ENCODE measurements at regions not wholly inside any gene's neighbourhood (a gene's known extent, or its start where the extent isn't known, plus 50 kb on each side); places are given as distances from the start of the nearest gene placed in this dataset.
"Not testable (repeated sequence)": the region's sequence is repeated elsewhere in the genome, so short reads cannot be mapped to it uniquely, and the experiment has no call there.

DNA sequence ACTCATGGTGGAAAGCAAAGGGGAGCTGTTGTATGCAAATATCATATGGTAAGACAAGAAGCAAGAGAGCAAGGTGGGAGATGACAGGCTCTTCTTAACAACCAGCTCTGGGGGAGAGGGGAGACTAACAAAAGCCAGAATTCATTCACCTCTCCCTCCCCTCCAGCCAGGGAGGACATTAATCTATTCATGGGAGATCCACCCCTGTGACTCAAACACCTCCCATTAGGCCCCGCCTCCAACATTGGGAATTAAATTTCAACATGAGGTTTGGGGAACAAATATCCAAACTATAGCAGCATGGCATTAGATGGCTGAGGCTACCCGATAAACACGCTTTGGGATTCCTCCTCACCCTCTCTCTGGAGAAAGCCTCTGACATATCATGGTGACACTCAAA is 210.6 kb downstream of the RHOU start:
- in situ Hi-C loops (cut with HindIII; ENCODE audit: low sequenced_read_pairs): no loop called here
- DNase-seq (ENCODE audit: low spot score): no peak

DNA sequence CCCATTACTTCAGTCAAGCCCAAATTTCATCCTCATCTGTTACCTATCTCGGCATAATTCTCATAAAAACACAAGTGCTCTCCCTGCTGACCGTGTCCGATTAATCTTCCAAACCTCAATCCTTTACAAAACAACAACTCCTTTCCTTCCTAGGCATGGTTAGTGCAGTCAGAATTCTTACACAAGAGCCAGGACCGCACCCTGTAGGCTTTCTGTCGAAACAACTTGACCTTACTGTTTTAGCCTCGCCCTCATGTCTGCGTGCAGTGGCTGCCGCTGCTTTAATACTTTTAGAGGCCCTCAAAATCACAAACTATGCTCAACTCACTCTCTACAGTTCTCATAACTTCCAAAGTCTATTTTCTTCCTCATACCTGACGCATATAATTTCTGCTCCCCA is 214.3 kb downstream of the RHOU start:
- DNase-seq (ENCODE audit: low spot score); in situ Hi-C loops (cut with HindIII; ENCODE audit: low sequenced_read_pairs): not testable (repeated sequence)

DNA sequence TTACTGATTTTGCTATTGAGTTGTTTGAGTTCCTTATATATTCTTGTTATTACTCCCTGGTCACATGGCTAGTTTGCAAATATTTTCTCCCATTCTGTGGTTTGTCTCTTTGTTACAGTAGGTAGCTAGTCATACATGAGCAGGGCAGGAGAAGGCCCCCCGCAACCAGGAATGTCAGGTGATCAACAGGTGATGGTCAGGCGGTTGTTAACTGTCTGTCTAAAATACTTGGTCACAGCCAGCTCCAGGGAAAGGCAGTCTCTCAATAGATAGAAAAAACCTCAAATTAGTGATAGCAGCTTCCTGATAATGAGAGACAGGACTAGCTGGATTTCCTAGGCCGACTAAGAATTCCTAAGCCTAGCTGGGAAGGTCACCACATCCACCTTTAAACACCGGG is 217.9 kb downstream of the RHOU start:
- in situ Hi-C loops (cut with HindIII; ENCODE audit: low sequenced_read_pairs): no loop called here
- DNase-seq (ENCODE audit: low spot score): no peak

DNA sequence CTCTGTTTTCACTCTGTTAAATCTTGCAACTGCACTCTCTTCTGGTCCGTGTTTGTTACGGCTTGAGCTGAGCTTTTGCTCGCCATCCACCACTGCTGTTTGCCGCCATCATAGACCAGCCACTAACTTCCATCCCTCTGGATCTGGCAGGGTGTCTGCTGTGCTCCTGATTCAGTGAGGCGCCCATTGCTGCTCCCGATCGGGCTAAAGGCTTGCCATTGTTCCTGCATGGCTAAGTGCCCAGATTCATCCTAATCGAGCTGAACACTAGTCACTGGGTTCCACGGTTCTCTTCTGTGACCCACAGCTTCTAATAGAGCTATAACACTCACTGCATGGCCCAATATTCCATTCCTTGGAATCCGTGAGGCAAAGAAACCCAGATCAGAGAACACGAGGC is 218.5 kb downstream of the RHOU start:
- DNase-seq (ENCODE audit: low spot score); in situ Hi-C loops (cut with HindIII; ENCODE audit: low sequenced_read_pairs): not testable (repeated sequence)

DNA sequence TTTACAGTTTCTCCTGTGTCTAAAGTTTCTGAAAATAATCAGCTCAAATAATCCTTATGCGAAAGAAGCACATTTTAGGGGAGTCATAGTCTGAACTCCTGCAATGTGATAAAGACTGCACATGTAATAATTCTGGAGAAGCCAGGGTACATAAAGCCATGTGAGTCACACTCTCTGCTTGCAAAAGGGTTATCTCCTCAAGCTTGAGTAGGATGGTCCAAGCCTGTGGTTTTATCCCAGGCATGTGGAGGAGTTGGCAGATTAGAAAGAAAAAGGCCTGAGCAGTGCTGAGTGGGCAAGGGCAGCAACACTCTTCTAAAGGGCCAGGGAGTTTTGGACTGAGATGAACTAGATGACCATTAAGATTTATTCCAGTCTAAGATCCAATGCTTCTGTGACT is 220.4 kb downstream of the RHOU start:
- DNase-seq (ENCODE audit: low spot score): no peak
- in situ Hi-C loops (cut with HindIII; ENCODE audit: low sequenced_read_pairs): no loop called here

DNA sequence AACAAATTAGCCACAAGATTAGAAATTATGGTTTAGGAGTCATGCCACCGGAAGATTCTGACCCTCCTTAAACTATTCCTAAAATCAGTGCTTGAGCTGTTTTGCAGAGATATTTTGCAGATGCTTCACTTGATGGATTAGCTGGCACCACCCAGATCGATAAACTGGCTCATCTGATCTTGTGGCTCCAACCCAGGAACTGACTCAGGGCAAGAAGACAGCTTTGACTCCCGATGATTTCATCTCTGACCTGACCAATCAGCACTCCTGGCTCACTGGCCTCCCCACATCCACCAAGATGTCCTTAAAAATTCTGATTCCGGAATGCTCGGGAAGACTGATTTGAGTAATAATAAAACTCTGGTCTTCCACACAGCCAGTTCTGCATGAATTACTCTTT is 221.6 kb downstream of the RHOU start:
- in situ Hi-C loops (cut with HindIII; ENCODE audit: low sequenced_read_pairs): no loop called here
- no peak for DNase-seq (ENCODE audit: low spot score)

DNA sequence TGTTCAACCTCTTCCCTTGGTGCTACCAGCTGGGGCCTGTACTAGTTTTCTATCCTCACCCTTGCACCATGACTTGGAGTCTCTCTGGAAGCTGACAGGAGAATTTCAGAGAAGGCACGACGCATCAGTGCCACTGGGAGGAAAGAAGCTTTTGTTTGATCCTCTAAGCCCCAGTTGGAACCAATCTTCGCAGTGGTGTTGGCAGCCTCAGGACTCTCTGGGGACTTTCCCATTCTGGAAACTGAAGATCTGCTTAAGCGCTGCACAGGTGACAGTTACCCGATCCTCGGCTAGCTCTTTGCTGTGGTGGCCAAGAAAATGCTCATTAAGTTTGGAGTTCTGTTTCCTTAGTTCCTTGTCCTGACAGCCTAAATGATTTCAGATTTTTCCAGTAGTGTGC is 222.3 kb downstream of the RHOU start:
- in situ Hi-C loops (cut with HindIII; ENCODE audit: low sequenced_read_pairs): no loop called here

DNA sequence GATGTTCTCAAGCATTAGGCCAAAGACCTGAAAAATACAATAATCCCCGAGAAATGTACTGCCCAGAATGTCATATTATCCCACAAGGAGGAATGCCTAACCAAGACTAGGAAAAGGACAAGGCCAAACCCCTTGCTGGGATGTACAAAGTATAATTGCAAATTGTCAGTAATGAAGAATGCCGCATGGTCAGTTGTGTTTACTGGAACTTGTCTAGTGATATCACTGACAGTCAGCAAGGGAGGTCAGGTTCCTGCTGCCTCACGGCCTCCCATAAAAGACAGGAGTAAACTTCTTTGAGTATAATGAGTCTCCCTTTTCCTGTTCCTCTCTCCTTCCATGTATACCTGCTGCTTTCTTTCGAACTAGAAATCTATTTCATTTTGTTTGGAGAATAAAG is 222.8 kb downstream of the RHOU start:
- DNase-seq (ENCODE audit: low spot score): no peak
- in situ Hi-C loops (cut with HindIII; ENCODE audit: low sequenced_read_pairs): no loop called here

More for the DNA sequence above, 222.3 kb downstream of the RHOU start:
- DNase-seq (ENCODE audit: low spot score): no peak

DNA sequence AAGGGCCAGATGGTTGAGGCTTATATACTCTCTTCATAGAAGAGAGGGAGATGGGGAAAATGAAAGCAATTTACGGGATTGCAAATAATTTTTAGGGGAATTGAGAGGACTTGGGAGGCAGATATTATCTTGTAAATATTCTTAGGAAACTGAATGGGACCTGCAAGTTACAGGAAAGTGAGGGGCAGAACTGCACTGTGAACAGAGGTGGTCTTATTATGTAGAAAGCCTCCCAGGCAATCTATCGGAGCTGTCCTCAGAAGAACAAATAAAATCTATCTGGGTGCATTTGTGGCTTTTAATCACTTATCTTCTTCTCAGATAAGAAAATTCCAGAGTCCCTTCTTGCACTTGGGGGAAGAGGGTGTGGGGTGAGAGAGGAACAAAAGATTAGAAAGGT is 223.5 kb downstream of the RHOU start:
- in situ Hi-C loops (cut with HindIII; ENCODE audit: low sequenced_read_pairs): no loop called here
- no peak for DNase-seq (ENCODE audit: low spot score)

DNA sequence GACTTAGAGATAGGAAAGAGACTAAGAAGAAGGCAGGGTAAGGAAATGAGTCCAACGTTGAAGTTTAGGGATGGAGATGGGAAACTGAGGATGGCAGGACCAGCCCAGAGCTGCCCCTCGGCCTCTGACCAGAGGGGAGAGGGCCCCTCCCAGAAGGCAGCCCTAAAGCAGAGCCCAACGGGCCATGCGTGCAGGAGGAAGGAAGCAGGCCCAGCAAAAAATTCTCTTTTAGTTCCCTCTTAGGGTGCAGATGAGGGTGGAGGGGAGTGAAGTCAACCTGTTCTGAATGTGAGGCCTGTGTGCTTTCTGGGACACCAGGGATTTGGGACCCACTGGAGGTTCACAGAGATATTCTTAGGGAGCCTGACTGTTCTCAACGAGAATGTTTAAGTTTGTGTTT is 225.4 kb downstream of the RHOU start:
- in situ Hi-C loops (cut with HindIII; ENCODE audit: low sequenced_read_pairs): no loop called here
- DNase-seq (ENCODE audit: low spot score): no peak

DNA sequence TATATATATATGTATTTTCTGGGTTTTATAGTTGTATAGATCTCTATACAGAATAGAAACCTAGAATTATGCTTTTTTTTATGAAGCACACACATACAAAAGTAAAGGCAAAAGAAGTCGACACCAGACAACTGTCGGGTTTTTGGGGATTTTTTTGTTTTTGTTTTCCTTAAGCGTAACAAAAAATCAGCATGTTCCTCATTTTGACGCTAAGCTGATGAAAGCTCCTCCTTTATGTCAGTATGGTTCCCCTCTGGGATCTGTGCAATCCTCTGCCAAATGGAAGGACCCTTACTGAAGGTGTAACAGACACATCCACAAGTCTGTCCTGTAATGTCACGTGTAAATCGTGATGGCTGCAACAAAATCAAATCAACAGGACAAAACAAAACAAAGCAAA is 226.2 kb downstream of the RHOU start:
- DNase-seq (ENCODE audit: low spot score): no peak
- in situ Hi-C loops (cut with HindIII; ENCODE audit: low sequenced_read_pairs): no loop called here

DNA sequence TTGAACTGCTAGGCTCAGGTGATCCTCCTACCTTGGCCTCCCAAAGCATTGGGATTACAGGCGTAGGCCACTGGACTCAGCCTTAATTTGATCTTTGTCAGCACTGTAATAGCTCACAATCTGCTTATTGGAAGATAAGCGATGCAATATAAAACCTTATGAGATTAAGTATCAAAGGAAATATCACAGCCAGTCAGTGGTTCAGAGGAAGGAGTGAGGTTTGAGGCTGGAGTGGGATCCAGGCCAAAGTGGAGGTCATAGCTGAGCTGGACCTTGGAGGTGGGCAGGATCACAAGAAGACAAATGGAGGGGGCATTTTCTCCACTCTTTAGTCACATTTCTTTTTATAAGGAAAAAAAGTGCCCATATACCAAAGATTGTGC is 228.5 kb downstream of the RHOU start:
- no peak for DNase-seq (ENCODE audit: low spot score)
- in situ Hi-C loops (cut with HindIII; ENCODE audit: low sequenced_read_pairs): no loop called here

DNA sequence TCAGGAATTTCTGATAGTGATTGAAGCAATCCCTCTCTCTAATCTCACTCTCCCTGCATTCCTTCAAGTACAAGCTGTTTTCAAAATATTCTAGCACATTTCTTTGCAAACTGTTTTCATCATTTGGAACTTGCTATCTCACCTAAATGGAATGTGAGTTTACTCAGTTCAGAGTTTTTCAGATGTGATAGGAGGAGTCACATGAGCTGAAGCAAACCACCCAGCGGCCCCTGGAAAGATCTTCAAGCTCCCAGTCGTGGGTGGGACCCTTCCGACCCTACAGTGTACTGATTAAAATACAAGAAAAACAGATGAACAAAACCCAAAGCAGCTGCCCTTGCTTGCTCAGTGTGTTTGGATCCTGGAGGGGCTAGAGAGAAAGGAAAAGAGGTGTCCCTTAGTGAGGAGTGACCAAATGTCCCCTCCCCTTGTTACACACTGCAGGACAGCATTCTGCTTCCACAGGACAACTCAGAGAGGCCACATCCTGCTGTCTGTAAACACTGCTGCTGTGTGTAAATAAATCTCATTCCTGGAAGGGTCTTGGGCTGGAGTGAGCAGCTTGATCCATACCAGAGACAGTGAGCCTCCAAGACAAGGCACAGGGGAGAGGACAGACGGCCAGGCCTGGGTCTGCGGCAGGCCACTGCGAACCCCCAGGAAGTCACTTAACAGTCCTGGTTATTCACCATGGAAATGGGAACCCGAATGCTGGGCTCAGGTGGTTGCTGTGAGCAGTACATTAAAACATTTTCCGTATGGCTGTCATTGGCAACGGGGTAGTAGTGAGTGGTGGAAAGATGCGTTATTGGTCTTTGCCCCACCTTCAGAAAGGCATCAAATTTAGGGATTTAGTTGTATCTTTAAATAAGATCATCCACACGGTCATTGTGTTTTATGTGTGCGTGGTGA is 229.2 kb downstream of the RHOU start:
- in situ Hi-C loops (cut with HindIII; ENCODE audit: low sequenced_read_pairs): no loop called here
- no peak for DNase-seq (ENCODE audit: low spot score)

DNA sequence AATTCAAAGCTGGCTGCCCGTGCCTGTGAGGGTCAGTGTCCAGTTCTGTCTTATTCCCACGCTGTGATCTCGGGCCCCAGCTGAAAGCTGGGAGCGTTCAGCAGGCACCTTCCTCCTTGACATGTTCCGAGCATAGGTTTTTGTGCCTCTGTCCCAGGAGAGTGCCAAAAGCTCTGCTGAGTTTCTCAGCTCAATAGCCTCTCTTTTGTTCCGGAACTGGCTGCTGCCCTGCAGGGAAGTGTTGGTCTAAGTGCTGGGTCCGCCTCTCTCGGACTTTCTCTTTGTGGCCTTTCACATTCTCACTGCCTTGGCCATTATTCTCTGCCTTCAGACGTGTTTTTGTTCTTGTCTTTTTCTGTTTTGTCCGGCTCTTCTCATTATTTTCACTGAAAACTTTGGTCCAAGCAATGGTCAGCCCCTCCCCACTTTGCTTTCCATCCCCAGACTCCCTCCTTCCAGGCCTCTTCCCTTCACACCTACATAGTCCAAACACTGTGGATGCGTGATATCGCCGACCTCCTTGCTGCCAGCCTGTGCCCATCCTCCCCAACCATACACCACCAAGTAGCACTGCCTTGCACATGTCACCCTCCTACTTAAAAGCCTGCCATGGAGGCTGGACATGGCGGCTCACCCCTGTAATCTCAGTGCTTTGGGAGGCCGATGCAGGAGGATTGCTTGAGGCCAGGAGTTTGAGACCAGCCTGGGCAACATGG is 233.8 kb downstream of the RHOU start:
- DNase-seq (ENCODE audit: low spot score): peak; percentile 7
- in situ Hi-C loops (cut with HindIII; ENCODE audit: low sequenced_read_pairs): no loop called here

DNA sequence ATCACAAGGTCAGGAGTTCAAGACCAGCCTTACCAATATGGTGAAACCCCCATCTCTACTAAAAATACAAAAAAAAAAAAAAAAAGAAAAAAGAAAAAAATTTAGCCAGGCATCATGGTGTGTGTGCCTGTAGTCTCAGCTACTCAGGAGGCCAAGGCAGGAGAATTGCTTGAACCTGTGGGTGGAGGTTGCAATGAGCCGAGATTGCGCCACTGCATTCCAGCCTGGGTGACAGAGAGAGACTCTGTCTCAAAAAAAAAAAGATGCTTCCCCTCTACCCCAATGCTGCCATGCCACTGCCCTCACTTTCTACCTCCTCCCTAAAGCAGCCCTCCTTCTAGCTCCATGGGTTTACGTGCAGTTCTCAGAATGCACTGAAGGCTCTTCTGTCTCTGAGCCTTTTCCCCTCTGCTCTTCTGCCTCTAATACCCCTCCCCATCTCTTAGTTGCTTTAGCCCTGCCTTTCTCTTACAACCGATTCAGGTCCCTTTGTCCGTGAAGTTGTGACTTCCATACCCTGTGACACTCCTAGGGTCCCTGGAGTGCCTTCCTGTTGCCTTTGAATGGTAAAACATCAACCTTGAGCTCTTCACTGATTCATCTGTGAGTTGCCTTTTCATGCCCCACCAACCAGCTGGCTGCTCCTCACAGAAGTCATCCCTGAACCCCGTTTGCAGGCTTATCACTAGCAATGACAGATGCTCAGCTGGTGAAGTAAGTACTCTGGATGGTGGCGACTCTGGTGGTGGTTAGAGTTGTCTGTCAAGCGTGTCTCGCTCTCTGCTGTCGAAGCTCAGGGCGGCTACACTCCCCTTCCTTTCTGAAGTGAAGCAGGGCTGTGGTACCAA is 234.9 kb downstream of the RHOU start:
- in situ Hi-C loops (cut with HindIII; ENCODE audit: low sequenced_read_pairs): no loop called here

DNA sequence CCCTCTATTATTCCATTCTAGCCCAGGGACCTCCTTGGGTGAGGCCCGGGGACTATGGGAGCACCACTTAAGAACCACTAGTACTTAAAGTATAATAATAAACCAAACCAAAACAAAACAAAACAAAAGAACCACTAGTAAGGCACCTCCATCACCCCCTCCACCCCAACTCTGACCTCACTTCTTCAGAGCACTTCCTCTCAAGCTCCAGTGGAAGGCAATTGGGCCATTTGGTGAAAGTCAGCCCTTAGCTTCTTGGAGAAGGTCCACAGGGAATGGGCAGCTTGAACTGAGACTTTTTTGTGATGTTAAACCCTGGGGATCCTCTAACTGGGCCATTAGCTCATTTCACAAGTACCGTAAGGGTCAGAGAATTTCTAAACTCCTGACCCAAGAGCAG is 237.3 kb downstream of the RHOU start:
- no peak for DNase-seq (ENCODE audit: low spot score)
- in situ Hi-C loops (cut with HindIII; ENCODE audit: low sequenced_read_pairs): no loop called here

More for the DNA sequence above, 234.9 kb downstream of the RHOU start:
- no peak for DNase-seq (ENCODE audit: low spot score)

DNA sequence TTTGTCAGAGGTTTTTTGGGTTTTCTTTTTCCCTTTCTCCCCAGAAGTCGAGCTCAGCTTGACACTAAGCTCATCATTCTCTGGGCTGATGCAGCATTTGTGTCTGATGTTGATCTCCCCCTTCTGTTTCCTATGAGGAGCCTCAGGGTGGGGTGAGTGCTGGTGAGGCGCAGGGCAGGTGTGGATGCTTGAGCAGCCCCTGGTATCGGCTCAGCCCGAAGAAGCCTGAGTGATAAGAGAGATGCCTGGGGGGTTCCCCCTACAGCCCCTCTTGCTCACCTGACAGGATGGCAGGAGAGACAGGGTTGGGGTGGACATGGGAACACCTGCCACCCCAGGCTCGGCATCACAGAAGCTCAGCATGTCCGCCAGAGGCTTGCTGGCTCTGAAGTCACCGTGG is 239.0 kb downstream of the RHOU start:
- in situ Hi-C loops (cut with HindIII; ENCODE audit: low sequenced_read_pairs): no loop called here
- DNase-seq (ENCODE audit: low spot score): no peak

DNA sequence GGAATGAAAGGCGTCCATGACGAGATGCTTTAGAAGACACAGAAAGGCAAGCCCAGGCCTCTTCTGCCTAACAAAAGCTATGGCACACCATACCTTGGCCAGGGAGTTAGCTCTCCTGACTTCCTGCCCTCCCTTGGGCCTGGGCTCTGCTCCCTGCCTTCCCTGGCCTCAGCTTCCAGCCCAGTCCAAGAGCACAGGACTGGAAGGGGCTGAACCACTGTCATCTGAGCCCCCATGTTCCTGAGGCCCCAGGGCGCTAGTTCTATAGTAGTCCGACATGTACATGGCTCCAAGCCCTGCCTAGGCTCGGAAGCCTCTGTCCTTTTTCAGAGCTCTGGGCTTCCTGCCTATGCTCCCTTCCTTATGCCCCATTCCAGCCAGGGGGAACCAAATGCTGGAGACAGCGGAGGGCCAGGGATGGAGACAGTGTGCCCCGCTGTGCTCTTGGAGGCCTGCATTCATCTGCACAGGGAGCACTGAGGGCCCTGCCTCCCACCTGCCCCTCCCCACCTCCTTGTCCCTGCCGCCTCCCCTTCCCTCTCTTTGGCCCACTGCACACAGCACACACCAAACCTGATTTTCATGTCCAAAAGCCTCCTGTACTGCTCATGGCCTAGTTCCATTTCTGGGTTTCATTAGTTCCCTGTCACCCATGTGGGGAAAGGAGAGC is 240.1 kb downstream of the RHOU start:
- in situ Hi-C loops (cut with HindIII; ENCODE audit: low sequenced_read_pairs): no loop called here
- no peak for DNase-seq (ENCODE audit: low spot score)

DNA sequence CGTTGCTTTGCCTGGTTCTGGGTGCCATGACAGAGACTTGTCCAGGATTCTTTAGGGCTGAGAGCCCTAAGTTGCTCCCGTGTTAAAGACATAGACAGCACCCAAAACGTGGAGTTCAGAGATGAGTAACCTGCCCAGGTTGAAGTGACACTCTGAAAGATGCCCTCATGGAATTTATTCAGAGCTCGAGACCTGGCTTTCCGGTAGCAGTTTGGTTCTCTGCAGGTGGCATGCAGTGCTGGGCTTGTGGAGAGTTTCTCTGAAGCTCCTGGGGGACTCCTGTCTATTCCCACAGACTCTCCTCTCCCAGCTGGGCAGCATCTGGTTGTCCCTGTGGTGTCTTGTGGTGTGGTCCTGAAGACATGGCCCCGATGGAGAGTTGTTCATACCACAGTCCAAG is 241.0 kb downstream of the RHOU start:
- DNase-seq (ENCODE audit: low spot score): no peak
- in situ Hi-C loops (cut with HindIII; ENCODE audit: low sequenced_read_pairs): no loop called here
